AG09319 (cell line): ENCODE measurements at regions not wholly inside any gene's neighbourhood (a gene's known extent, or its start where the extent isn't known, plus 50 kb on each side); places are given as distances from the start of the nearest gene placed in this dataset.

ENCODE experiments used
- DNase-seq: peaks from one replicate; pipeline ENCODE4 v3.0.0-alpha.2; 2010; ENCODE audit warnings: low read depth; ENCODE audit errors: extremely low read depth
- CTCF ChIP-seq: IDR thresholded peaks from 2 replicates; pipeline ENCODE4 v1.5.1; 2011; ENCODE audit warnings: low read depth, mild to moderate bottlenecking, inconsistent platforms, low read length, moderate library complexity

GRCh38 chr11:11149671-11150459 is 203.2 kb downstream of the CSNK2A3 start:
- DNase-seq = no peak
- no peak for TF ChIP-seq CTCF

GRCh38 chr11:11148596-11148995 is 204.5 kb downstream of the CSNK2A3 start:
- no peak for TF ChIP-seq CTCF
- DNase-seq = no peak

DNA sequence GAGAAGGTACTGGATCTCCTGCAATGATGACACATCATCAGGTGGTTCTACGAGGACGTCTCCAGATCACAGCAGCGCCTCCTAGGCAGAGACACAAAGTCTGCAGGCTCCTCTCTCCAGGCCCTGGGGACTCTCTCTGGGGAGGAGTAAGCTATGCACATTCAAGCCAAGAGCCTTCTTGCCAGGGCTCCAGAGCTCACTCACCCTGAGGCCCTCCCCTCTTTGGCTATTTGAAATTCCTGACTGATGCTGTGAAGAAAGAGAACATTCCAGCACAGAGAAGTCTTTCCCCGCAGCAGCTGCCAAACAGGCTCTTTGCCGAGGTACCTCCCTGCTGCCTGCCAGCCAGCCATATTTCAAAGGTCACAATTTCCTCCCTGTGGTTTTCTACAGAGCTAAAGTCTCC is 204.9 kb downstream of the CSNK2A3 start:
- TF ChIP-seq CTCF = peak; percentile 51
- DNase-seq = peak; percentile 74

DNA sequence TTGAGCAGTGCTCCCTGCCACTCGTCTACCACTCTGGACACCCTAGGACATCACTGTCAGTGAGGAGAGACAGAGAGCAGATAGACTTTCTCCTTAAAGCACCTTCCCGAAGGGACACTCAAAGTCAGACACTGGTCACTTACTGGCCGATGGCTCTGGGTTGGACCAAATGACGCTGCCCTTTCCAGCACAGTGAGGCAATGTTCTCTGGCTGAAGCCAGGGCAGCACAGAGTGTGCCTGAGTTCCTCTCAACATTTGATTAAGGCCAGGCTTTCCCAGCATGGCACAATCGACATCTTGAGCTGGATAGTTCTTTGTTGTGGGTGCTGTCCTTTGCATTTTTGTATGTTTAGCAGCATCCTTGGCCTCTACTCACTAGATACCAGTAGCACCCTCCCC is 206.2 kb downstream of the CSNK2A3 start:
- no peak for TF ChIP-seq CTCF
- DNase-seq = no peak

DNA sequence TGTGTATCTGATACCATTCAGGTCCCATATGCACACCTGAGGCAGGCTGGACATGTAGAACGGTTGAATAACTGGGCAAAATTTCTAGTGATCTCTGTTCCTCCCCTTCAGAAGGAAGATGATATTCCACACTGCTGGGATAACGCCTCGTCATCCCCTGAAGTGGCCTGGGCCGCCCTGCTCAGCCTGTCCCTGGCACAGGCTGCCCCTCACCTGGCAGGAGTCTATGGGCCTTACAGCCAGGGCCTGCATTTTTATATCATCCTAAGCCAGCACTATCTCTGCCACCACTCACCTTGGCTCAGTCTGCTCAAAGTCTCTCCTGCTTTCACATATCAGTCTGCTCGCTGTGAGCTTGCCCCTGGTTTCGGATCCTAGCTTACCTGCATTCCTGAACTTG is 209.2 kb downstream of the CSNK2A3 start:
- no peak for TF ChIP-seq CTCF
- DNase-seq = no peak

DNA sequence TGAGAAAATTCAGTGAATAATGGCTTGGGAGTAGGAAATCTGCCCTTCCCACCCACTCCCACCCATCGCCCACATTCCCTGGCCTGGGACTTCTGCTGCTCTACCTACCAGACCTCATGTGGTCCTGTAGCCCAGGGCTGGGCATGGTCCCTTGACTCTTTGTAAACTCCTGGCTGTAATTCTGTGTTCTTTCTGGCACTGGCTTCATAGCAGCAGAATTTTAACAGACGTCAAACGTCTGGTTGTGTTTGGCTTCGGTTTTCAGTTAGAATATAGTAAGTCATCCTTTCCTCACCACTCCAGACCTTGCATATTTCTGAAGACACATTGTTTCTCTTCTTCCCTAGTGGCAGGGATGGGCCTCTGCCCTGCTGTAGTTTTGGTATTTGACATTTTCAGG is 210.6 kb downstream of the CSNK2A3 start:
- DNase-seq = no peak
- no peak for TF ChIP-seq CTCF

DNA sequence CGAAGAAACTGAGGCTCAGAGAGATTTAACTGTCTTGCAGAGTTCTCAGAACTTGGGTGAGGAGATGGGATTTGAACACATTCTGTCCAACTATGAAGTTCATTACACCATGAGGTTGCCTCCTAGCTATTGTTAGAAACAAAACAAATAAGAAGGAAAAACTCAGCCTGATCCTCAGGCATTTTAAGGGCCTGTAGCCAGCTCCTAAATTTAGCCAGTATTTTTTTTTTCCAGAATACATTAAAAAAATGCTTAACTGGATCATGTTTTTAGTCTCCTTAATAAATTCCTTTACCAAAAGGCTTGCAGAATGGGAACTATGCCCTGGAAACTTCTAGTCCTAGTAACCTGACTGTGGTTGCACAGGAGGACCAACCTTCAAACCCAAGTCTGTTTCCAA is 212.0 kb downstream of the CSNK2A3 start:
- no peak for DNase-seq
- no peak for TF ChIP-seq CTCF
